ENCODE measurements at regions not wholly inside any gene's neighbourhood (a gene's known extent, or its start where the extent isn't known, plus 50 kb on each side); places are given as distances from the start of the nearest gene placed in this dataset.

DNA sequence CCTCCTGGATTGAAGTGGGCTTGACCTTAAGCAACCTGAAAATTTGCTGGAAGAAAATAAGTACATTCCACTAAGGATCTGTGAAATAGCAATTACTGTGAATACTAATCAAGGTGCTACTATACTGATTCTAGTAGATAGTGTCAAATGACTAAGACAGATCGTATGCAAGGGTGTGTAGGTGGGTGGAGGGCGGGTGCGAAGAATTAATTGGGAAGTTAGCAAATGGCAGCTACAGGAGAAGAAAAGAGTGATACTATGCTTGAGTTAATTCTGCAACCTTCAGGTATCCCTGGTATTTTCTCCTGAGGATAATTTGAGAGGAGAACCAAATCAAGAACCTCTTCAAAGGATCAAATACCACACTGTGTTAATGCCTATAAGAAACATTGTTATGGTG, 501.9 kb downstream of the INHBA start:
- no peaks in the 10 kb centered on the region for H3K27me3 ChIP-seq
- no peak overlapping the region for H3K4me3 ChIP-seq
- WGBS, 2 donors (ENCODE audit: low coverage in 1 of 2): 90% methylated on average over 3 of the region's 3 CpGs; no CpG with 5 or more reads in 1 of the 2 donors
- no peaks in the 10 kb centered on the region for H3K4me1 ChIP-seq
- H3K36me3 ChIP-seq: no peaks in the 10 kb centered on the region
- no peak overlapping the region for H3K27ac ChIP-seq
- TF ChIP-seq, protein P1, sequence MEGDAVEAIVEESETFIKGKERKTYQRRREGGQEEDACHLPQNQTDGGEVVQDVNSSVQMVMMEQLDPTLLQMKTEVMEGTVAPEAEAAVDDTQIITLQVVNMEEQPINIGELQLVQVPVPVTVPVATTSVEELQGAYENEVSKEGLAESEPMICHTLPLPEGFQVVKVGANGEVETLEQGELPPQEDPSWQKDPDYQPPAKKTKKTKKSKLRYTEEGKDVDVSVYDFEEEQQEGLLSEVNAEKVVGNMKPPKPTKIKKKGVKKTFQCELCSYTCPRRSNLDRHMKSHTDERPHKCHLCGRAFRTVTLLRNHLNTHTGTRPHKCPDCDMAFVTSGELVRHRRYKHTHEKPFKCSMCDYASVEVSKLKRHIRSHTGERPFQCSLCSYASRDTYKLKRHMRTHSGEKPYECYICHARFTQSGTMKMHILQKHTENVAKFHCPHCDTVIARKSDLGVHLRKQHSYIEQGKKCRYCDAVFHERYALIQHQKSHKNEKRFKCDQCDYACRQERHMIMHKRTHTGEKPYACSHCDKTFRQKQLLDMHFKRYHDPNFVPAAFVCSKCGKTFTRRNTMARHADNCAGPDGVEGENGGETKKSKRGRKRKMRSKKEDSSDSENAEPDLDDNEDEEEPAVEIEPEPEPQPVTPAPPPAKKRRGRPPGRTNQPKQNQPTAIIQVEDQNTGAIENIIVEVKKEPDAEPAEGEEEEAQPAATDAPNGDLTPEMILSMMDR (IDR thresholded peaks at IDR 0.05): no peak
- TF ChIP-seq EP300 (IDR thresholded peaks at IDR 0.05): no peak
- no peak for TF ChIP-seq POLR2A (IDR thresholded peaks at IDR 0.05)
- no peak for TF ChIP-seq POLR2AphosphoS5 (IDR thresholded peaks at IDR 0.05)
- ATAC-seq: no peak
- no peaks in the 10 kb centered on the region for H3K9me3 ChIP-seq

DNA sequence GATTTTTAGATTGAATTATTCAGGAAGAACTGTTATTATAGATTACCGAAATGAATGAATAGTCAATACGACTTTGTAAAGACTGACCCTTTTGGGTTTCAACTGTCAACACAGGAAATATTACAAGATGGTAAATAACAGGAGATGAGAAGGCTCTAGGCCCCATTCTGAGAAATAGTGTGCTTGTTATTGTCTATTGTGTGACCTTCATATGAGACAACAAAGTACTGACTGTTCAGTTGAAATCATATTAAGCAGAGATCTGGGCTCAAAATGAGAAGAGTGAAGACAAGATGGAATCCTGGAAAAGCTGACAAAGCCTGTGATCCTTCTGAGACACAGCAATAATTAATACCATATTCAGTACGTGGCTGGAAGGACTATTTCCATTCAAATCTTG, 503.8 kb downstream of the INHBA start:
- H3K27me3 ChIP-seq: no peaks in the 10 kb centered on the region
- H3K4me3 ChIP-seq: no peak overlapping the region
- no peaks in the 10 kb centered on the region for H3K4me1 ChIP-seq
- no peak overlapping the region for H3K27ac ChIP-seq
- WGBS, 2 donors (ENCODE audit: low coverage in 1 of 2): 73 to 77% methylated on average over 3 of the region's 3 CpGs
- ATAC-seq: no peak
- no peaks in the 10 kb centered on the region for H3K36me3 ChIP-seq
- no peaks in the 10 kb centered on the region for H3K9me3 ChIP-seq
- TF ChIP-seq EP300 (IDR thresholded peaks at IDR 0.05) (no peak), POLR2A (IDR thresholded peaks at IDR 0.05) (no peak), POLR2AphosphoS5 (IDR thresholded peaks at IDR 0.05) (no peak)
- TF ChIP-seq, protein P1 (IDR thresholded peaks at IDR 0.05): no peak

DNA sequence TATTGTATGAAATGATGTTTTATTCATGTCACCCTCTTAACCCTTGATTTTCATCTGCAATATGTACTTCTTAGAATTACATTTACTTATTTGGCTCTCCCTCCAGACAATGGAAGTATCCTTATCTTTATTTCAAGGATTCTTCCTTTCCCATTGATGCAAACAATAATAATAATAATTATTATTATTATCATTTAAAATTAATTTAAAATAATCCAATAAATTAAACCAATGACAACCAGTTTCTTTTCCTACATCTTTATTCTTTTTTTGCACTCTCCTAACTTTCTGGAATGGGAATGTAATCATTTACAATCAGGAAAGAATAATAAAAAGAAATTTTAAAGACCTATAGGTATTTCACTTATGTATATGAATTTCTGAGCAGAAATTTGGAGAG, 504.4 kb downstream of the INHBA start:
- H3K36me3 ChIP-seq: no peaks in the 10 kb centered on the region
- ATAC-seq: no peak
- no peaks in the 10 kb centered on the region for H3K27me3 ChIP-seq
- no peak overlapping the region for H3K4me3 ChIP-seq
- no peaks in the 10 kb centered on the region for H3K4me1 ChIP-seq
- H3K9me3 ChIP-seq: no peaks in the 10 kb centered on the region
- no peak overlapping the region for H3K27ac ChIP-seq
- no peak for TF ChIP-seq EP300 (IDR thresholded peaks at IDR 0.05)
- no peak for TF ChIP-seq POLR2A (IDR thresholded peaks at IDR 0.05)
- TF ChIP-seq, protein P1 (IDR thresholded peaks at IDR 0.05): no peak
- TF ChIP-seq POLR2AphosphoS5 (IDR thresholded peaks at IDR 0.05): no peak

DNA sequence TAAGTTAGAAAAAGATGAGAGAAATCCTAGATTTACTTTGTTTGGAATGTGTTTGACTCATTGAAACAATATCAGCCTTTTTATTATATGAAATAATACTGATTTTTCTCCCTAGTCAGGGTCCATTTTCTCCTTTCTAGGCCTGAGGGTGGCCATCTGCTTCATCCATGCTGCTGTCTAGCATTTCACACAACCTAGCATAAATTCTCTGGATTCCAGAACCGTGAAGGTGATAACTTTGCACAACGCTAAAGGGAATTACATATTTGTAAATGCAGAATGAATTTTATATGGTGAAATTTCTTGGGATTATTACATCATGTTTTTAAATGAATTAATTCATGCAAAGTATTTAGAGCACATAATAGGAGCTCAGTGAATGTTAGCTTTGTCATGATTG, 505.1 kb downstream of the INHBA start:
- Histone ChIP-seq H3K27me3 (no peaks in the 10 kb centered on the region), H3K9me3 (no peaks in the 10 kb centered on the region), H3K4me1 (no peaks in the 10 kb centered on the region), H3K36me3 (no peaks in the 10 kb centered on the region), H3K4me3 (no peak overlapping the region), H3K27ac (no peak overlapping the region)
- no peak for ATAC-seq
- 78 to 82% methylated on average over 2 of the region's 2 CpGs for WGBS, 2 donors (ENCODE audit: low coverage in 1 of 2)
- TF ChIP-seq EP300 (IDR thresholded peaks at IDR 0.05) (no peak), POLR2A (IDR thresholded peaks at IDR 0.05) (no peak), POLR2AphosphoS5 (IDR thresholded peaks at IDR 0.05) (no peak)
- TF ChIP-seq, protein P1 (IDR thresholded peaks at IDR 0.05): no peak

DNA sequence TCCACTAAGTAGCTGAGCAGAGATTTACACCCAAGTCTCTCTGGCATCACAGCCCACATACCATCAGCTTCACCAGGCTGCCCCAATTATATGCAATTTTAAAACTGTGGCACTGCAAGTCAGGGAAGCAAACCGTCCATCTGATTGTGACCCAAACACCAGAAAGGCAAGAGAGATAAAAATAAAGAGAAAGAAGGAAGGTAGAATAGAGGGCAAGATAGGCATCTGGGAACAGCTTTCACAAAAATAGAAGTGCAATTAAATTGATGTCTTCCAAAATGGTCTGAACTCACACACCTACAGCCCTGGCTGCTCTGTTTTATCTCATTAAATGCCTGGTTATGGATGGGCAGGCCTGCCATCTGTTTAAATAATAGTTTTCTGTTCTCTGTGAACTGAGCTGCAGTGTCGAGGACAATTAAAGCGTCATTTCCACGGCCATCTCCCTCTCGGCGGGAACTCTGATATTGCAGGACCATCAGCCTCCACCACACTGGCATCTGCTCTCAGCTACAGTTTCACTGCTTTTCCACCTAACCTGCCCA, 509.1 kb downstream of the INHBA start:
- Histone ChIP-seq H3K27me3 (no peaks in the 10 kb centered on the region), H3K36me3 (no peaks in the 10 kb centered on the region), H3K4me1 (no peaks in the 10 kb centered on the region), H3K9me3 (no peaks in the 10 kb centered on the region), H3K27ac (no peak overlapping the region), H3K4me3 (no peak overlapping the region)
- TF ChIP-seq EP300 (IDR thresholded peaks at IDR 0.05): no peak
- TF ChIP-seq POLR2AphosphoS5 (IDR thresholded peaks at IDR 0.05): no peak
- TF ChIP-seq, protein P1 (IDR thresholded peaks at IDR 0.05): no peak
- no peak for TF ChIP-seq POLR2A (IDR thresholded peaks at IDR 0.05)
- 87 to 93% methylated on average over 3 to 6 of the region's 6 CpGs for WGBS, 2 donors (ENCODE audit: low coverage in 1 of 2)
- ATAC-seq: no peak
